PC-3 (cell line): ENCODE measurements at regions not wholly inside any gene's neighbourhood (a gene's known extent, or its start where the extent isn't known, plus 50 kb on each side); places are given as distances from the start of the nearest gene placed in this dataset.

Experiments used
- EZH2 ChIP-seq: fragments of 300-600 bp; sonication (generic); IDR thresholded peaks from one replicate; pipeline ENCODE4 v1.6.1; 2017; ENCODE audit warnings: antibody characterized with exemption, mild to moderate bottlenecking, low read length; ENCODE audit not compliant: unreplicated experiment
- EZH2phosphoT487 ChIP-seq: fragments of 300-600 bp; sonication (generic); IDR thresholded peaks from 2 replicates; pipeline ENCODE4 v1.6.1; 2018; ENCODE audit warnings: mild to moderate bottlenecking, antibody characterized with exemption, low read length, borderline replicate concordance
- TF ChIP-seq, protein P1 (sequence below): fragments of 300-600 bp; sonication (generic); conservative IDR thresholded peaks from 2 replicates; pipeline ENCODE4 v1.5.1; 2017; ENCODE audit warnings: antibody characterized with exemption, low read depth, mild to moderate bottlenecking, low read length

DNA sequence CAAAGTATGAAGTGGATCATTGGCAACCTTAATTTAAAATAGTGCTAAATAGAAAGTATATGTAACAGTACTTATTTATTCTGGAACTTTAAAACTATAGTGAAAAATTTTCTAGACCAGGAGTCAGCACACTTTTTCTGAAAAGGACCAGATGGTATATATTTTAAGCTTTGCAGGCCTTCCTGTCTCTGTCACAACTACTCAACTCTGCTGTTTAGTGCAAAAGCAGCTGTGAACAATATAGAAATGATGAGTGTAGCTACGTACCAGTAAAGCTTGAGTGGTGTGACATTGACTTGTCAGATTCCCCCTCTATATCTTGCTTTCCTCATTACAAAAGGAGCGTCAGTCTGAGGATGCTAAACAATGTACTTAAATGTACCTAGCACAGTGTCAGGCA is 88.1 kb upstream of the IGFBP3 start:
- TF ChIP-seq, protein P1, sequence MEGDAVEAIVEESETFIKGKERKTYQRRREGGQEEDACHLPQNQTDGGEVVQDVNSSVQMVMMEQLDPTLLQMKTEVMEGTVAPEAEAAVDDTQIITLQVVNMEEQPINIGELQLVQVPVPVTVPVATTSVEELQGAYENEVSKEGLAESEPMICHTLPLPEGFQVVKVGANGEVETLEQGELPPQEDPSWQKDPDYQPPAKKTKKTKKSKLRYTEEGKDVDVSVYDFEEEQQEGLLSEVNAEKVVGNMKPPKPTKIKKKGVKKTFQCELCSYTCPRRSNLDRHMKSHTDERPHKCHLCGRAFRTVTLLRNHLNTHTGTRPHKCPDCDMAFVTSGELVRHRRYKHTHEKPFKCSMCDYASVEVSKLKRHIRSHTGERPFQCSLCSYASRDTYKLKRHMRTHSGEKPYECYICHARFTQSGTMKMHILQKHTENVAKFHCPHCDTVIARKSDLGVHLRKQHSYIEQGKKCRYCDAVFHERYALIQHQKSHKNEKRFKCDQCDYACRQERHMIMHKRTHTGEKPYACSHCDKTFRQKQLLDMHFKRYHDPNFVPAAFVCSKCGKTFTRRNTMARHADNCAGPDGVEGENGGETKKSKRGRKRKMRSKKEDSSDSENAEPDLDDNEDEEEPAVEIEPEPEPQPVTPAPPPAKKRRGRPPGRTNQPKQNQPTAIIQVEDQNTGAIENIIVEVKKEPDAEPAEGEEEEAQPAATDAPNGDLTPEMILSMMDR = no peak
- TF ChIP-seq EZH2 (no peak), EZH2phosphoT487 (no peak)
